Hypothalamus (tissue), 51 donors: ENCODE measurements at regions not wholly inside any gene's neighbourhood (a gene's known extent, or its start where the extent isn't known, plus 50 kb on each side); places are given as distances from the start of the nearest gene placed in this dataset.

Experiments
- DNase-seq, 51 donors: peaks; one replicate each; lab custom pipeline; 2025; lab: John Stamatoyannopoulos, UW

GRCh38 chr5:56470007-56470406 is 236.9 kb upstream of the ANKRD55 start:
- DNase-seq = no peak

- DNase-seq = no peak
These were observed 235.1 kb upstream of the ANKRD55 start for GRCh38 chr5:56468277-56468676.

- DNase-seq = no peak
These were observed 234.1 kb upstream of the ANKRD55 start for GRCh38 chr5:56467176-56467717.

GRCh38 chr5:56466136-56466816 is 233.1 kb upstream of the ANKRD55 start:
- no peak for DNase-seq

- no peak for DNase-seq
These were observed 232.6 kb upstream of the ANKRD55 start for GRCh38 chr5:56465769-56466135.

- no peak for DNase-seq
These were observed 232.0 kb upstream of the ANKRD55 start for GRCh38 chr5:56464935-56465768.

GRCh38 chr5:56463944-56464571 is 230.9 kb upstream of the ANKRD55 start:
- no peak for DNase-seq

- DNase-seq = no peak
These were observed 228.5 kb upstream of the ANKRD55 start for GRCh38 chr5:56461584-56461983.

- no peak for DNase-seq
These were observed 227.6 kb upstream of the ANKRD55 start for GRCh38 chr5:56460681-56461191.

GRCh38 chr5:56460195-56460546 is 227.0 kb upstream of the ANKRD55 start:
- DNase-seq = no peak

- DNase-seq = no peak
These were observed 226.5 kb upstream of the ANKRD55 start for GRCh38 chr5:56459394-56460194.

GRCh38 chr5:56457887-56458812 is 225.0 kb upstream of the ANKRD55 start:
- DNase-seq = peak in 6 of 51 donors; percentile 3 to 16 (median 4)

GRCh38 chr5:56456002-56456401 is 222.9 kb upstream of the ANKRD55 start:
- no peak for DNase-seq

- DNase-seq = no peak
These were observed 222.3 kb upstream of the ANKRD55 start for GRCh38 chr5:56455417-56455816.

- no peak for DNase-seq
These were observed 221.2 kb upstream of the ANKRD55 start for GRCh38 chr5:56454219-56454862.

- DNase-seq = no peak
These were observed 218.6 kb upstream of the ANKRD55 start for GRCh38 chr5:56451742-56452141.

- no peak for DNase-seq
These were observed 217.6 kb upstream of the ANKRD55 start for GRCh38 chr5:56450766-56451165.

- DNase-seq = no peak
These were observed 216.0 kb upstream of the ANKRD55 start for GRCh38 chr5:56449071-56449640.
